Left ventricle myocardium inferior (tissue), 1 donor: ENCODE measurements at regions not wholly inside any gene's neighbourhood (a gene's known extent, or its start where the extent isn't known, plus 50 kb on each side); places are given as distances from the start of the nearest gene placed in this dataset.

Experiments used
- DNase-seq: peaks from one replicate; pipeline ENCODE4 v3.0.0-alpha.2; 2020
- H3K27ac ChIP-seq: fragments of 200-600 bp; replicated peaks from 2 replicates; pipeline ENCODE4 v1.8.0; 2021
- H3K27me3 ChIP-seq: fragments of 200-600 bp; 2 replicates; pipeline ENCODE4 v1.8.0; 2021; ENCODE audit warnings: low read depth
- H3K36me3 ChIP-seq: fragments of 200-600 bp; 2 replicates; pipeline ENCODE4 v1.8.0; 2021
- H3K4me1 ChIP-seq: fragments of 200-600 bp; 2 replicates; pipeline ENCODE4 v1.8.0; 2021
- H3K4me3 ChIP-seq: fragments of 200-600 bp; 2 replicates; pipeline ENCODE4 v1.8.0; 2021; ENCODE audit warnings: mild to moderate bottlenecking, moderate library complexity
- H3K9me3 ChIP-seq: fragments of 200-600 bp; replicated peaks from 2 replicates; pipeline ENCODE4 v1.8.0; 2021
- intact Hi-C: fragments of 100-400 bp; cut with micrococcal nuclease; formaldehyde crosslinking; loops from one replicate; pipeline ENCODE4 v1.11.0; 2022
- TF ChIP-seq, protein P1 (sequence below): fragments of 200-600 bp; IDR thresholded peaks from 2 replicates; pipeline ENCODE4 v1.8.0; 2021; ENCODE audit warnings: antibody characterized with exemption, mild to moderate bottlenecking, borderline replicate concordance
- donor health status: DM: no; HTN: yes; CAD: no; lungs with severe emphysema.

DNA sequence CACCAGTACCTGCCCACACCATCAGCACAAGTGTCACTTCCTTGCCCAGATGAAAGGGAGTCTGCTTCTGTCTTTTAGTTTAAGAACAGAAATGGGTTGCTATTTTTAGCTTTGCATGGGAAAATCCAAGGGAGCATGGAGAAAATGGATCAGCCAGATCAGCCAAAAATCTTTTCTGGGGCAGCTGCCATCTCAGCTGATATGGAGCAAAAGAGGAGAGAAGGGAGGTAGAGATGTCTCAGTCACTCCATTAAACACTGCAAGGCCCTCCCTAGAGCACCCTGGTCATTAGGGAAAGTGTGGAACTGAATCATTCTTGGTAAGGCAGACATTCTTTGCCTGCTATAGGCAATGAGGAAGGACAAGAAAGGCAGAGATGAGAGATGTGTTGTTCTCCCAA, 79.9 kb downstream of the CTAGE1 start:
- DNase-seq: no peak
- Histone ChIP-seq H3K9me3 (no peaks in the 10 kb centered on the region), H3K4me3 (no peak overlapping the region), H3K4me1 (peaks cover 33% of the 10 kb centered on the region), H3K27me3 (no peaks in the 10 kb centered on the region), H3K27ac (peak overlapping the region; percentile 22), H3K36me3 (no peaks in the 10 kb centered on the region)
- intact Hi-C loops: no loop called here
- TF ChIP-seq, protein P1, sequence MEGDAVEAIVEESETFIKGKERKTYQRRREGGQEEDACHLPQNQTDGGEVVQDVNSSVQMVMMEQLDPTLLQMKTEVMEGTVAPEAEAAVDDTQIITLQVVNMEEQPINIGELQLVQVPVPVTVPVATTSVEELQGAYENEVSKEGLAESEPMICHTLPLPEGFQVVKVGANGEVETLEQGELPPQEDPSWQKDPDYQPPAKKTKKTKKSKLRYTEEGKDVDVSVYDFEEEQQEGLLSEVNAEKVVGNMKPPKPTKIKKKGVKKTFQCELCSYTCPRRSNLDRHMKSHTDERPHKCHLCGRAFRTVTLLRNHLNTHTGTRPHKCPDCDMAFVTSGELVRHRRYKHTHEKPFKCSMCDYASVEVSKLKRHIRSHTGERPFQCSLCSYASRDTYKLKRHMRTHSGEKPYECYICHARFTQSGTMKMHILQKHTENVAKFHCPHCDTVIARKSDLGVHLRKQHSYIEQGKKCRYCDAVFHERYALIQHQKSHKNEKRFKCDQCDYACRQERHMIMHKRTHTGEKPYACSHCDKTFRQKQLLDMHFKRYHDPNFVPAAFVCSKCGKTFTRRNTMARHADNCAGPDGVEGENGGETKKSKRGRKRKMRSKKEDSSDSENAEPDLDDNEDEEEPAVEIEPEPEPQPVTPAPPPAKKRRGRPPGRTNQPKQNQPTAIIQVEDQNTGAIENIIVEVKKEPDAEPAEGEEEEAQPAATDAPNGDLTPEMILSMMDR: no peak

DNA sequence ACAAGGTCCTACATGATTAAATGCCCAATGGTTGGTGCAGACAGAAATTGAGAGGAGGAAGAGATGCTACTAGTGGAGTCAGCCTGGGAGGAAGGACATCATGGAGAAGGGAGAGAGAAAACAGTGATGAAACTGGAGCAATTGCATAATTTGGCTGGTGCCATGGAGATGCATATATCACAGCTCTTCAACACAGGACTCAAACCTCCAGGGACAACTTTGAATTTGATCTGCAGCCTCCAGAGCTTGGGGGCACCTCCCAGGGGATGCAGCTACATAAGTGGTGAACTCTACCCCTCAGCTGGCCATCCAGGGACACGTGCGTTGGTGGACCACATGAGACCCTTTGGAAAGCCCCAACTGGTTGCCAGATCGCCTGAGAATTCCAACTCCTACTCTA, 80.4 kb downstream of the CTAGE1 start:
- Histone ChIP-seq H3K4me3 (no peak overlapping the region), H3K4me1 (peaks cover 33% of the 10 kb centered on the region), H3K36me3 (no peaks in the 10 kb centered on the region), H3K27ac (peak overlapping the region; percentile 22), H3K27me3 (no peaks in the 10 kb centered on the region), H3K9me3 (no peaks in the 10 kb centered on the region)
- intact Hi-C loops: no loop called here
- DNase-seq: no peak
- TF ChIP-seq, protein P1: no peak

DNA sequence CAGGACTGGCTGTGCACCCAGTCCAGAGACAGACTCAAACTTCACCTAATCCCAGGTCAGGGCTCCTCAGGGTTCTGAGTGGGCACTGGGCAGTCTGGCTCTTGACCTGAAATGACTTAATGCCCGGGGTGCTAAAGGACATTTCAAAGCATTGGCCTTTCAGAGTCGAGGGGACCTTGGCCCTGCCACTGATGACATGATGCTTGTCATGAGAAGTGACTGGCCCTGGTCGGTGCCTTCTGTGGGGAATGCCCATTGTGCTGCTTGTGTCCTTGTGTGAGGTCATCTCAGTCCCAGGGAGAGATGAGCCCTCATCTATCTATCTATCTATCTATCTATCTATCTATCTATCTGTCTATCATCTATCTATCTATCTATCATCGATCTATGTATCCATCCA, 81.3 kb downstream of the CTAGE1 start:
- intact Hi-C loops: no loop called here
- no peak overlapping the region for H3K4me3 ChIP-seq

DNA sequence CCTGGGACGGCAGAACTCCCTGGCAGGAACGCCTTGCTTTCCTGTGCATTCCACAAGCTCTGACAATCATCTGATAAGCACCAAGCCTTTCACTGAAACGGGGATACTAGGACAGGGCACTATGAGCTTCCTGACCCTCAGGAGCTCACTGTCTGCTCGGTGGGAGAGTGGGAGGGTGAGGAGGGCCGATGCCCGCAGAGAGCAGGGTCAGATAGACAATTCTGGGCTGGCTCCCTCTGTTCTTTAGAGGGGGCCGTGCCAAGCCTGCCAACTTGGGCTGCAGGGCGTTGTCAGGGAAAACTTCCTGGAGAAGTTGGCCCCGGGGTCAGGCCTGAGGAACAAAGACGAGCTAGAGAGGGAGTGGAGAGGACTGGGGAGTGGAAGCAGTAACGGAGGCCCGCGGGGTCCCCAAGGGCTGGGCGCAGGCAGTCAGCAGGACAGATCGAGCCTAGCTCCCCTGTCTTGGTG, 82.0 kb downstream of the CTAGE1 start:
- H3K4me3 ChIP-seq: peak overlapping the region; percentile 23
- no peak for DNase-seq
- peaks cover 33% of the 10 kb centered on the region for H3K4me1 ChIP-seq
- no peaks in the 10 kb centered on the region for H3K27me3 ChIP-seq
- peak overlapping the region; percentile 63 for H3K27ac ChIP-seq
- TF ChIP-seq, protein P1: no peak
- H3K36me3 ChIP-seq: no peaks in the 10 kb centered on the region
- intact Hi-C loops: no loop called here
- no peaks in the 10 kb centered on the region for H3K9me3 ChIP-seq

More for the DNA sequence above, 81.3 kb downstream of the CTAGE1 start:
- Histone ChIP-seq H3K27ac (no peak overlapping the region), H3K4me1 (peaks cover 33% of the 10 kb centered on the region), H3K36me3 (no peaks in the 10 kb centered on the region), H3K9me3 (no peaks in the 10 kb centered on the region), H3K27me3 (no peaks in the 10 kb centered on the region)
- DNase-seq: no peak
- TF ChIP-seq, protein P1: no peak

DNA sequence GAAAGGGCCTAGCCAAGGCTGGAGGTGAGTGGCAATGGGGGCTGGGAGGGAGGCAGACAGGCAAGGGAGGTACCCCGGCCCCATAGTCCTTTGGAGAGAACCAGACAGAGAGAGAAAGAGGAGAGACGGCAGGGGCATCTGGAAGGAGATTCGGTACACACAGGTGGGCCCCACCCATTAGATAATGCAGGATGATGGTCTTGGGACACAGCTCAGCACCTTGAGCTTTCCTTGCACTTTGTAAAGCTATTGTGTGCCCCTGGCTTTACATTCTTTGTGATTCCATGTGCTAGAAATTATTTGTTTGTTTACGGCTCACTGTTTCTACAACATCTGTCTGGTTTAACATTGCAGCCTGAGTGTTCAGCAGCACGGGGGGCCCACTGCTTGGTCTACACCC, 83.1 kb downstream of the CTAGE1 start:
- Histone ChIP-seq H3K9me3 (no peaks in the 10 kb centered on the region), H3K4me1 (peaks cover 27% of the 10 kb centered on the region), H3K36me3 (no peaks in the 10 kb centered on the region), H3K27me3 (no peaks in the 10 kb centered on the region), H3K4me3 (no peak overlapping the region), H3K27ac (no peak overlapping the region)
- DNase-seq: no peak
- TF ChIP-seq, protein P1: no peak
- intact Hi-C loops: no loop called here

DNA sequence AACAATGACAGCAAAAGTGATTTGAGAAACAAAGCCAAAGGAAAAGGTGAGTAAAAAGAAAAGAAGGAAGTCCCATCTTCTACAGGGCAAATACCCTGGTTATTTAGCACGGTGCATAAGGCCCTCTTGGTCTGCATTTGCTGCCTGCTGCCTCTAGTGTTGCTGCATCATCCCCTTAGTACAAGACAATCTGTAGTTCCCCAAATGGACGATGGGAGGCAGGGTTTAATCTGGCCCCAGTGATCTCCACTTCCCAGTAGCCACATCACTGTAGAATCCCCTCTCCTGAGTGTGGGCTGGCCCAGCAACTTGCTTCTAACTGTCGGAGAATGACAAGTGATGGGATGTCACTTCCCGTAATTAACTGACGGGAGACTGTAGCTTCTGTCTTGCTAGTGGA, 85.1 kb downstream of the CTAGE1 start:
- Histone ChIP-seq H3K27me3 (no peaks in the 10 kb centered on the region), H3K9me3 (no peaks in the 10 kb centered on the region), H3K36me3 (no peaks in the 10 kb centered on the region), H3K4me3 (no peak overlapping the region), H3K27ac (no peak overlapping the region), H3K4me1 (peaks cover 20% of the 10 kb centered on the region)
- DNase-seq: no peak
- TF ChIP-seq, protein P1: no peak
- intact Hi-C loops: no loop called here
